ENCODE measurements at regions not wholly inside any gene's neighbourhood (a gene's known extent, or its start where the extent isn't known, plus 50 kb on each side); places are given as distances from the start of the nearest gene placed in this dataset.

GRCh38 chr9:14512942-14513341, 180.3 kb downstream of the ZDHHC21 start:
- H3K36me3 Mint-ChIP-seq (ENCODE audit: insufficient read depth in 1 of 3, low read depth in 3 of 3) = no peaks in the 10 kb centered on the region; a peak in 1 of 7 replicates
- H2BK15ac ChIP-seq (ENCODE audit: low read depth, low read length) = no peak overlapping the region
- peaks cover 27 to 29% of the 10 kb centered on the region in 2 experiments for H3K4me1 Mint-ChIP-seq
- no peak overlapping the region for H3K4me2 ChIP-seq (ENCODE audit: insufficient read depth, insufficient read length, low read length)
- H2BK5ac ChIP-seq (ENCODE audit: insufficient read length, low read length) = no peak overlapping the region
- H2AK5ac ChIP-seq (ENCODE audit: insufficient read length, low read length) = no peak overlapping the region
- no peak overlapping the region for H3K4ac ChIP-seq (ENCODE audit: low read depth, low read length)
- DNase-seq = no peak
- no peak overlapping the region for H3T11ph ChIP-seq (ENCODE audit: low read length)
- no peak overlapping the region for H3K56ac ChIP-seq (ENCODE audit: insufficient read length, low read depth, low read length)
- peaks cover 14% of the 10 kb centered on the region; the same call in 1 of the 2 replicates for H3K4me1 ChIP-seq (ENCODE audit: insufficient read depth, low read length)
- no peak overlapping the region for H4K91ac ChIP-seq (ENCODE audit: insufficient read length, low read depth, low read length)
- no peak overlapping the region for H3K14ac ChIP-seq (ENCODE audit: insufficient read depth, low read length)
- H3K23me2 ChIP-seq (ENCODE audit: insufficient read length, low read depth, low read length, poor library complexity, severe bottlenecking) = no peaks in the 10 kb centered on the region
- H2BK12ac ChIP-seq (ENCODE audit: insufficient read length, low read depth, low read length) = no peak overlapping the region
- no peak overlapping the region for H2BK20ac ChIP-seq (ENCODE audit: low read depth, low read length, poor library complexity, severe bottlenecking)
- no peak overlapping the region for H3K27ac ChIP-seq (ENCODE audit: insufficient read length, low read depth, low read length)
- H4K5ac ChIP-seq (ENCODE audit: insufficient read length, low read depth, low read length) = no peak overlapping the region
- no peaks in the 10 kb centered on the region for H3K79me2 ChIP-seq (ENCODE audit: insufficient read depth, low read length)
- H3K27me3 ChIP-seq (ENCODE audit: insufficient read depth, low read length) = no peaks in the 10 kb centered on the region
- no peak overlapping the region for H3K23ac ChIP-seq (ENCODE audit: insufficient read length, low read depth, low read length)
- no peak overlapping the region for H3K18ac ChIP-seq (ENCODE audit: insufficient read length, low read depth, low read length)
- no peaks in the 10 kb centered on the region for H3K9me3 Mint-ChIP-seq
- H3K9ac ChIP-seq (ENCODE audit: extremely low read depth, insufficient read length, low read length) = no peak overlapping the region
- no peak overlapping the region for H3K4me3 Mint-ChIP-seq
- H4K20me1 ChIP-seq (ENCODE audit: control insufficient read depth, insufficient read depth, insufficient read length) = no peaks in the 10 kb centered on the region
- H3K27ac Mint-ChIP-seq = no peak overlapping the region
- no peaks in the 10 kb centered on the region for H3K27me3 Mint-ChIP-seq (ENCODE audit: low read depth)
- H3K9me3 ChIP-seq (ENCODE audit: control insufficient read depth, low read depth, low read length) = no peaks in the 10 kb centered on the region
- no peak overlapping the region for H2BK120ac ChIP-seq (ENCODE audit: low read depth, low read length, poor library complexity, severe bottlenecking)
- no CpG with 5 or more reads among the region's 1 CpG for WGBS (ENCODE audit: extremely low coverage, insufficient read length, low lambda C conversion rate)
- no peak overlapping the region for H4K8ac ChIP-seq (replicated peaks; ENCODE audit: insufficient read length, low read depth, low read length)
- no peaks in the 10 kb centered on the region for H3K79me1 ChIP-seq (ENCODE audit: insufficient read depth, low read depth, low read length, poor library complexity, severe bottlenecking)
- no peak overlapping the region for H2AFZ ChIP-seq (ENCODE audit: low read length)
- TF ChIP-seq, protein P1, sequence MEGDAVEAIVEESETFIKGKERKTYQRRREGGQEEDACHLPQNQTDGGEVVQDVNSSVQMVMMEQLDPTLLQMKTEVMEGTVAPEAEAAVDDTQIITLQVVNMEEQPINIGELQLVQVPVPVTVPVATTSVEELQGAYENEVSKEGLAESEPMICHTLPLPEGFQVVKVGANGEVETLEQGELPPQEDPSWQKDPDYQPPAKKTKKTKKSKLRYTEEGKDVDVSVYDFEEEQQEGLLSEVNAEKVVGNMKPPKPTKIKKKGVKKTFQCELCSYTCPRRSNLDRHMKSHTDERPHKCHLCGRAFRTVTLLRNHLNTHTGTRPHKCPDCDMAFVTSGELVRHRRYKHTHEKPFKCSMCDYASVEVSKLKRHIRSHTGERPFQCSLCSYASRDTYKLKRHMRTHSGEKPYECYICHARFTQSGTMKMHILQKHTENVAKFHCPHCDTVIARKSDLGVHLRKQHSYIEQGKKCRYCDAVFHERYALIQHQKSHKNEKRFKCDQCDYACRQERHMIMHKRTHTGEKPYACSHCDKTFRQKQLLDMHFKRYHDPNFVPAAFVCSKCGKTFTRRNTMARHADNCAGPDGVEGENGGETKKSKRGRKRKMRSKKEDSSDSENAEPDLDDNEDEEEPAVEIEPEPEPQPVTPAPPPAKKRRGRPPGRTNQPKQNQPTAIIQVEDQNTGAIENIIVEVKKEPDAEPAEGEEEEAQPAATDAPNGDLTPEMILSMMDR (conservative IDR thresholded peaks at IDR 0.05) = no peak
